K562 (cell line): ENCODE measurements at regions not wholly inside any gene's neighbourhood (a gene's known extent, or its start where the extent isn't known, plus 50 kb on each side); places are given as distances from the start of the nearest gene placed in this dataset.

Experiments used
- ATAC-seq: fragments of 200-7000 bp; cut with Tn5 transposase; 3 replicates; pipeline ENCODE4 v1.9.1; 2020; ENCODE audit warnings: moderate library complexity
- BruUV-seq: library from RNA; stranded (reverse); fragments of 400-500 nt; replicated peaks from 2 replicates; lab custom pipeline; 2021; lab: Mats Ljungman, UMichigan
- CTCF ChIA-PET: fragments of 300-600 bp; formaldehyde crosslinking; extraction: SDS; loops from one replicate; lab custom pipeline; 2021; ENCODE audit warnings: low intra/inter-chr PET ratio; lab: Yijun Ruan, JAX
- POLR2A ChIA-PET: fragments of 300-600, 350-650 bp; sonication (Branson Sonifier 250); formaldehyde crosslinking; extraction: SDS; loops from one replicate; lab custom pipeline; 2021; ENCODE audit warnings: antibody characterized with exemption, inconsistent platforms; lab: Yijun Ruan, JAX
- DNase-seq, 4 experiments: peaks; one replicate each; pipeline versions ENCODE4 v3.0.0 to v3.0.0-alpha.2; 2011 to 2018; ENCODE audit warnings: low spot score in 3 of 4, mixed read lengths in 3 of 4; ENCODE audit errors: extremely low read depth in 1 of 4
- FAIRE-seq: peaks from 2 replicates; lab custom pipeline; 2011; peaks lifted over from hg19 to GRCh38; lab: Jason Lieb, UNC
- H2AFZ ChIP-seq: 2 replicates; pipeline ENCODE4 v1.6.0; 2011; ENCODE audit warnings: low read depth, low read length, control low read depth, inconsistent platforms
- H3K27ac ChIP-seq: fragments of 200-600 bp; 3 replicates; pipeline ENCODE4 v1.8.0; 2011; ENCODE audit warnings: low read depth, mild to moderate bottlenecking, control low read depth, inconsistent platforms, low read length, moderate library complexity, mixed read lengths; ENCODE audit errors: extremely low read depth
- H3K27me3 ChIP-seq, 2 experiments: fragments of 300-600 bp in 1 of 2; 2 replicates in 1 of 2; 3 replicates in 1 of 2; pipeline versions ENCODE4 v1.6.0 to v1.8.0; 2011; ENCODE audit warnings: inconsistent platforms in 2 of 2, low read length in 2 of 2, mild to moderate bottlenecking in 1 of 2, mixed read lengths in 1 of 2, moderate library complexity in 1 of 2; ENCODE audit not compliant: control insufficient read depth in 2 of 2, insufficient read depth in 2 of 2
- H3K36me3 ChIP-seq: fragments of 300-600 bp; 3 replicates; pipeline ENCODE4 v1.8.0; 2011; ENCODE audit warnings: mild to moderate bottlenecking, low read length, inconsistent platforms; ENCODE audit not compliant: control insufficient read depth, insufficient read depth
- H3K4me1 ChIP-seq, 2 experiments: fragments of 200-600 bp in 1 of 2; replicated peaks in 1 of 2; 2 replicates in 1 of 2; 3 replicates in 1 of 2; pipeline versions ENCODE4 v1.5.1 to v1.8.0; 2011; ENCODE audit warnings: inconsistent platforms in 2 of 2, low read length in 2 of 2, mild to moderate bottlenecking in 1 of 2, mixed read lengths in 1 of 2, moderate library complexity in 1 of 2; ENCODE audit not compliant: control insufficient read depth in 2 of 2, insufficient read depth in 2 of 2
- H3K4me2 ChIP-seq: 2 replicates; pipeline ENCODE4 v1.6.1; 2011; ENCODE audit warnings: low read length, control low read depth, inconsistent platforms, mixed read lengths; ENCODE audit not compliant: insufficient read depth
- H3K4me3 ChIP-seq: fragments of 200-600 bp; sonication (generic), shearing (Covaris generic); 2 replicates; pipeline ENCODE4 v1.5.1; 2016; ENCODE audit warnings: control low read depth, inconsistent platforms
- H3K79me2 ChIP-seq: fragments of 200-600 bp; 3 replicates; pipeline ENCODE4 v1.8.0; 2011; ENCODE audit warnings: low read length, inconsistent platforms; ENCODE audit not compliant: control insufficient read depth, insufficient read depth
- H3K9ac ChIP-seq, 2 experiments: 2 replicates each; pipeline versions ENCODE4 v1.6.0 to v1.6.1; 2011; ENCODE audit warnings: low read depth in 2 of 2, low read length in 2 of 2, control low read depth in 1 of 2, inconsistent platforms in 1 of 2, mild to moderate bottlenecking in 1 of 2, mixed read lengths in 1 of 2; ENCODE audit not compliant: insufficient read depth in 1 of 2
- H3K9me1 ChIP-seq: one replicate; pipeline ENCODE4 v1.6.0; 2011; ENCODE audit warnings: inconsistent platforms, mild to moderate bottlenecking, low read length, moderate library complexity; ENCODE audit not compliant: control insufficient read depth, insufficient read depth
- H3K9me3 ChIP-seq: replicated peaks from 2 replicates; pipeline ENCODE4 v1.5.1; 2011; ENCODE audit warnings: low read depth, low read length, inconsistent platforms; ENCODE audit not compliant: control insufficient read depth, insufficient read depth
- H4K20me1 ChIP-seq: replicated peaks from 2 replicates; pipeline ENCODE4 v1.6.1; 2011; ENCODE audit warnings: low read length, inconsistent platforms, mixed read lengths; ENCODE audit not compliant: control insufficient read depth, insufficient read depth
- ARNT ChIP-seq, 2 experiments: fragments of 450-650 bp; IDR thresholded peaks; 2 replicates each; pipeline ENCODE4 v1.6.1; 2016; ENCODE audit warnings: mild to moderate bottlenecking in 1 of 2
- BRCA1 ChIP-seq, 2 experiments: fragments of 450-650 bp in 1 of 2; sonication (generic) in 1 of 2; formaldehyde crosslinking in 1 of 2; IDR thresholded peaks; 2 replicates each; pipeline versions ENCODE4 v1.5.0 to v1.6.1; 2017 to 2020; ENCODE audit warnings: mild to moderate bottlenecking in 1 of 2, missing genetic modification reagents in 1 of 2
- CTBP1 ChIP-seq: fragments of 450-650 bp; IDR thresholded peaks from 2 replicates; pipeline ENCODE4 v1.6.1; 2016; ENCODE audit warnings: borderline replicate concordance
- HIVEP1 ChIP-seq: fragments of 250-450 bp; sonication (Bioruptor Pico); IDR thresholded peaks from 2 replicates; pipeline ENCODE4 v1.4.0; 2020; ENCODE audit warnings: mild to moderate bottlenecking
- IRF1 ChIP-seq: sonication (generic); formaldehyde crosslinking; IDR thresholded peaks from 2 replicates; pipeline ENCODE4 v1.8.0; 2022; ENCODE audit warnings: missing genetic modification reagents, mild to moderate bottlenecking, borderline replicate concordance
- JUNB ChIP-seq: fragments of 450-650 bp; formaldehyde crosslinking; conservative IDR thresholded peaks from 2 replicates; pipeline ENCODE4 v1.4.0; 2020; ENCODE audit warnings: mild to moderate bottlenecking
- KDM5B ChIP-seq: fragments of 200-600 bp; sonication (generic); IDR thresholded peaks from 2 replicates; pipeline ENCODE4 v1.6.1; 2012; ENCODE audit warnings: low read depth, mild to moderate bottlenecking, moderate library complexity, low read length, control low read depth, inconsistent platforms; ENCODE audit not compliant: insufficient replicate concordance
- NCOA2 ChIP-seq, 2 experiments: fragments of 450-650 bp; IDR thresholded peaks; 2 replicates each; pipeline ENCODE4 v1.6.1; 2018; ENCODE audit warnings: mild to moderate bottlenecking in 2 of 2, moderate library complexity in 1 of 2; ENCODE audit not compliant: partially characterized antibody in 2 of 2
- PHB2 ChIP-seq: fragments of 450-650 bp; IDR thresholded peaks from 2 replicates; pipeline ENCODE4 v1.6.1; 2017; ENCODE audit warnings: low read depth
- POLR2G ChIP-seq: fragments of 200-400 bp; formaldehyde crosslinking; IDR thresholded peaks from 2 replicates; pipeline ENCODE4 v1.6.1; 2017; ENCODE audit warnings: low read depth, mild to moderate bottlenecking, antibody characterized with exemption, low read length, moderate library complexity
- ZNF77 ChIP-seq: fragments of 250-450 bp; sonication (Bioruptor Pico); IDR thresholded peaks from 2 replicates; pipeline ENCODE4 v1.5.0; 2020
- WGBS: fragments of 100-300 bp; shearing (Covaris generic); methylation state at CpG from one replicate; pipeline ENCODE4 v1.1.6; 2016; ENCODE audit warnings: low coverage, mixed read lengths; ENCODE audit not compliant: insufficient coverage; ENCODE audit errors: missing lambda C conversion rate; 5-methylcytosine and 5-hydroxymethylcytosine counted together
- in situ Hi-C: fragments of 300-500 bp; cut with MboI; formaldehyde crosslinking; loops from 4 replicates; pipeline ENCODE4 v1.15.0; 2018; ENCODE audit warnings: inconsistent platforms, mixed read lengths
- intact Hi-C: fragments of 100-400 bp; cut with micrococcal nuclease; formaldehyde crosslinking; loops from 2 replicates; pipeline ENCODE4 v1.14.2; 2022

GRCh38 chr6:9455864-9456658, 958.8 kb downstream of the TFAP2A start (continued):
- TF ChIP-seq KDM5B (no peak), NCOA2 (IDR thresholded peaks at IDR 0.05; ENCODE audit: partially characterized antibody in 2 of 2) (no peak), BRCA1 (IDR thresholded peaks at IDR 0.05) (no peak), BRCA1 (CRISPR knock-in tag; IDR thresholded peaks at IDR 0.05) (no peak), ZNF77 (CRISPR knock-in tag) (no peak), PHB2 (no peak), IRF1 (CRISPR knock-in tag) (no peak), JUNB (CRISPR knock-in tag) (no peak), ARNT (IDR thresholded peaks at IDR 0.05) (no peak), POLR2G (no peak)
- TF ChIP-seq, all 486 proteins: peak for 0

GRCh38 chr6:9439621-9440330, 975.1 kb downstream of the TFAP2A start:
- Histone ChIP-seq H3K27ac (no peak overlapping the region), H2AFZ (no peak overlapping the region), H3K4me1 (no peaks in the 10 kb centered on the region), H4K20me1 (no peaks in the 10 kb centered on the region)
- DNase-seq (no peak), FAIRE-seq (no peak)
- ChIA-PET CTCF (no interaction called here), POLR2A (no interaction called here)
- intact Hi-C loops, result no loop called here
- TF ChIP-seq HIVEP1 (CRISPR knock-in tag), result no peak
- no peak for TF ChIP-seq CTBP1
- TF ChIP-seq, all 486 proteins: peak for 0
- H3K27me3 ChIP-seq, result no peaks in the 10 kb centered on the region
- ATAC-seq, result no peak
- WGBS, result 6% methylated on average over 1 of the region's 1 CpG
- no peaks in the 10 kb centered on the region for H3K9me1 ChIP-seq
- H3K4me3 ChIP-seq, result no peak overlapping the region
- H3K36me3 ChIP-seq, result no peaks in the 10 kb centered on the region
- no peaks in the 10 kb centered on the region for H3K79me2 ChIP-seq
- BruUV-seq, result no TSS peak
- H3K9ac ChIP-seq, result no peak overlapping the region
- no peaks in the 10 kb centered on the region for H3K9me3 ChIP-seq
- in situ Hi-C loops, result no loop called here
- H3K4me2 ChIP-seq, result no peak overlapping the region
